HepG2 (cell line): ENCODE measurements at regions not wholly inside any gene's neighbourhood (a gene's known extent, or its start where the extent isn't known, plus 50 kb on each side); places are given as distances from the start of the nearest gene placed in this dataset.

Source experiments
- ATAC-seq: fragments of 200-7000 bp; cut with Tn5 transposase; 3 replicates; pipeline ENCODE4 v1.9.1; 2020; ENCODE audit warnings: mild to moderate bottlenecking, moderate library complexity
- BruUV-seq: library from RNA; stranded (reverse); fragments of 400-500 nt; replicated peaks from 2 replicates; lab custom pipeline; 2021; lab: Mats Ljungman, UMichigan
- CTCF ChIA-PET: fragments of 300-600 bp; formaldehyde crosslinking; extraction: SDS; loops from one replicate; lab custom pipeline; 2021; ENCODE audit warnings: low total read pairs, inconsistent platforms, low intra/inter-chr PET ratio; lab: Yijun Ruan, JAX
- POLR2A ChIA-PET: fragments of 350-600 bp; sonication (Branson Sonifier 250); formaldehyde crosslinking; loops from one replicate; lab custom pipeline; 2020; ENCODE audit warnings: antibody characterized with exemption, inconsistent platforms; lab: Yijun Ruan, JAX
- DNase-seq: peaks from one replicate; pipeline ENCODE4 v3.0.0-alpha.2; 2015; ENCODE audit warnings: low spot score
- FAIRE-seq: peaks from 3 replicates; lab custom pipeline; 2011; peaks lifted over from hg19 to GRCh38; lab: Jason Lieb, UNC
- H2AFZ ChIP-seq: one replicate; pipeline ENCODE4 v1.6.1; 2011; ENCODE audit warnings: low read length, inconsistent platforms
- H3K27ac ChIP-seq: fragments of 300-600 bp; 3 replicates; pipeline ENCODE4 v1.8.0; 2011; ENCODE audit warnings: mixed run types, mild to moderate bottlenecking, mixed read lengths, low read length, inconsistent platforms; ENCODE audit not compliant: insufficient read depth; ENCODE audit errors: extremely low read length
- H3K27me3 ChIP-seq, 2 experiments: fragments of 200-600 bp in 1 of 2; 2 replicates in 1 of 2; 3 replicates in 1 of 2; pipeline versions ENCODE4 v1.6.0 to v1.8.0; 2011; ENCODE audit warnings: low read length in 2 of 2, mild to moderate bottlenecking in 2 of 2, moderate library complexity in 2 of 2, inconsistent platforms in 1 of 2; ENCODE audit not compliant: insufficient read depth in 2 of 2, control insufficient read depth in 1 of 2
- H3K36me3 ChIP-seq, 2 experiments: fragments of 200-600 bp in 1 of 2; replicated peaks in 1 of 2; 2 replicates in 1 of 2; 3 replicates in 1 of 2; pipeline versions ENCODE4 v1.5.1 to v1.8.0; 2011; ENCODE audit warnings: low read length in 2 of 2, inconsistent platforms in 1 of 2; ENCODE audit not compliant: insufficient read depth in 2 of 2, control insufficient read depth in 1 of 2
- H3K4me1 ChIP-seq: 2 replicates; pipeline ENCODE4 v1.5.1; 2012; ENCODE audit warnings: low read length, inconsistent platforms; ENCODE audit not compliant: insufficient read depth
- H3K4me2 ChIP-seq: 2 replicates; pipeline ENCODE4 v1.6.0; 2011; ENCODE audit warnings: low read depth, low read length, inconsistent platforms
- H3K4me3 ChIP-seq, 3 experiments: fragments of 200-600 bp in 1 of 3; sonication (generic), shearing (Covaris generic) in 1 of 3; replicated peaks in 1 of 3; 2 replicates each; pipeline ENCODE4 v1.5.1; 2011 to 2016; ENCODE audit warnings: low read length in 3 of 3, inconsistent platforms in 2 of 3, low read depth in 2 of 3, mild to moderate bottlenecking in 2 of 3, control low read depth in 1 of 3, mixed read lengths in 1 of 3; ENCODE audit not compliant: insufficient read depth in 1 of 3
- H3K79me2 ChIP-seq: one replicate; pipeline ENCODE4 v1.6.1; 2011; ENCODE audit warnings: low read length, inconsistent platforms; ENCODE audit not compliant: insufficient read depth
- H3K9ac ChIP-seq: 2 replicates; pipeline ENCODE4 v1.6.0; 2011; ENCODE audit warnings: mild to moderate bottlenecking, low read depth, low read length, inconsistent platforms; ENCODE audit not compliant: insufficient read depth
- H3K9me3 ChIP-seq: 2 replicates; pipeline ENCODE4 v1.5.1; 2012; ENCODE audit warnings: mild to moderate bottlenecking, low read length
- H4K20me1 ChIP-seq: 2 replicates; pipeline ENCODE4 v1.6.0; 2011; ENCODE audit warnings: inconsistent platforms, mild to moderate bottlenecking, low read length, moderate library complexity; ENCODE audit not compliant: insufficient read depth
- FOXO1 ChIP-seq: sonication (generic); formaldehyde crosslinking; IDR thresholded peaks from 2 replicates; pipeline ENCODE4 v1.4.0; 2020; ENCODE audit warnings: missing genetic modification reagents
- POLR2AphosphoS2 ChIP-seq: IDR thresholded peaks from 2 replicates; pipeline ENCODE4 v1.6.1; 2011; ENCODE audit warnings: low read depth, low read length, improper control_type of control experiment
- SMAD9 ChIP-seq: sonication (generic); formaldehyde crosslinking; IDR thresholded peaks from 2 replicates; pipeline ENCODE4 v1.5.1; 2020; ENCODE audit warnings: mild to moderate bottlenecking, missing genetic modification reagents
- TOPORS ChIP-seq: sonication (generic); formaldehyde crosslinking; IDR thresholded peaks from 2 replicates; pipeline ENCODE4 v1.8.0; 2023; ENCODE audit warnings: mild to moderate bottlenecking, missing genetic modification reagents
- ZNF234 ChIP-seq: sonication (generic); formaldehyde crosslinking; conservative IDR thresholded peaks from 2 replicates; pipeline ENCODE4 v1.5.1; 2020; ENCODE audit warnings: mild to moderate bottlenecking, missing genetic modification reagents
- ZNF446 ChIP-seq: sonication (generic); formaldehyde crosslinking; IDR thresholded peaks from 2 replicates; pipeline ENCODE4 v1.5.0; 2020; ENCODE audit warnings: mild to moderate bottlenecking, missing genetic modification reagents
- WGBS: methylation state at CpG from one replicate; pipeline ENCODE4 v1.1.6; 2017; ENCODE audit warnings: low lambda C conversion rate; 5-methylcytosine and 5-hydroxymethylcytosine counted together
- in situ Hi-C: cut with HindIII; loops from 2 replicates; pipeline ENCODE4 v1.10.0; 2017; ENCODE audit warnings: low pct_unique_long_range_greater_than_20kb; ENCODE audit not compliant: extremely low pct_ligation_motif_present
- intact Hi-C: fragments of 100-400 bp; cut with micrococcal nuclease; formaldehyde crosslinking; loops from one replicate; pipeline ENCODE4 v1.10.0; 2022; ENCODE audit not compliant: unreplicated experiment
- TF ChIP-seq, protein P1 (sequence below): sonication (generic); formaldehyde crosslinking; IDR thresholded peaks from 2 replicates; pipeline ENCODE4 v1.4.0; 2020; ENCODE audit warnings: missing genetic modification reagents

DNA sequence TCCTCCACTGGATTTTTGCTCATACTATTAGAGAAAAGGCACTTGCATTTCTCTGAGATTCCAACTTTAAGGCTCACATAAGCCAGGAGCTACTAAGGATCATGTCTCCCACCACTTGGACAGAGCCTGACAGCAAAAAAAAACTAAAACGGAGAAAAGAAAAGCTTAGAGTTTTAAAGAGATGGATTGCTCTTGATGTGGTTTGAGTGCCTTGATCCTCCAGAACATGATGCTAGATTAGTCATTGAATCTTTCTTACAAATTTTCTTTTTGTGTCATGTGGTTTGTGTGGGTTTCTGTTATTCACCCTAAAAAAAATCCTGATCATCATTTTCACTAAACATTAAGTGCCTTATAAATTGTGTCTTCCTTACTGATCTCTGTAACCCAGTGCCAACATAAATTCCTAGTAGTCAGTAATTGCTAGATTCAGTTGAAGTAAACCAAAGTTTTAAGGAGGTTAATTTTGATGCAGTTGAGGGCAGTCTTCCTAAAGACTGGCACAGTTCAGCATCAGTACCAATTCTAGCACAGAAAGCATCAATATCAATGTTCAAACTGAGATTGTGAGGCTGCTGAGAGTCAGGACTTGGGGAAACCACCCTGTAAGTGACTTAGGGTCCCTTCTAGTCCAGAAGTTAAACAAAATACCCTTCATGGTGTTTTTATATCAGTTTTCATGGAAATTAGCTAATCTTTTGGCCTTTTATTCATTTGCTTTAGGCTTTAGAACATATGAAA, 206.3 kb downstream of the RAD51AP2 start:
- no peaks in the 10 kb centered on the region for H3K36me3 ChIP-seq
- H3K9ac ChIP-seq = no peak overlapping the region
- intact Hi-C loops (loop anchor here (5.0 kb wide), 1 partner anchor 260 kb away; no protein-coding TSS in a partner anchor), in situ Hi-C loops (loop anchor here (25.0 kb wide), 1 partner anchor 350 kb away; no protein-coding TSS in a partner anchor)
- ATAC-seq = no peak
- H3K27me3 ChIP-seq = no peaks in the 10 kb centered on the region; a peak in 1 of 5 replicates
- H3K9me3 ChIP-seq = no peaks in the 10 kb centered on the region
- H3K4me1 ChIP-seq = no peaks in the 10 kb centered on the region
- no peaks in the 10 kb centered on the region for H3K79me2 ChIP-seq
- H2AFZ ChIP-seq = no peak overlapping the region
- WGBS = 15% methylated on average over 1 of the region's 1 CpG
- H3K4me2 ChIP-seq = no peak overlapping the region
- TF ChIP-seq POLR2AphosphoS2 = no peak
- no peak for TF ChIP-seq FOXO1
- FAIRE-seq = no peak
- BruUV-seq = no TSS peak
- no peak overlapping the region for H3K4me3 ChIP-seq
- ChIA-PET CTCF (no interaction called here), POLR2A (no interaction called here)
- no peak overlapping the region for H3K27ac ChIP-seq
- no peaks in the 10 kb centered on the region for H4K20me1 ChIP-seq
- DNase-seq = no peak

DNA sequence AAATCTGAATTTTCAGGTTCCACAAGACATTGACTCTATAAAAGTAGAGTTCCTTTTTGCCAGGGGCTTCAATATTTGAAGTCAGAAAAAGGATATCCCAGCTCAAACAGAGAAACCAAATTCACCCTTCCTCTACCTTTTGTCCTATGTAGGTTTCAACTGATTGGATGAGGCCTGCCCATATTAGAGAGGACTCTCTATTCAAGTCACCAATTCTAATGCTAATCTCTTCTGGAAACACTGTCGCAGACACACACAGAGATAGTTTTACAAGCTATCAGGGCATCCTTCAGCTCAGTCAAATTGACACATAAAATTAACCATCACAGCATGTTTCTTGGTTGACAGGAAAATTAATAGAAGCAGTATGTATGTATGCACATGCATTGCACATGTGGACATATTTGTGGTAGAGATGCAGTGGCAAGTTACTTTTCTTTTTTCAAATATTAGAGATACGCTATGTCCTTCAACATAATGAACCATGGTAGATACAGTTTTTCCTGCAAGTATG, 207.1 kb downstream of the RAD51AP2 start:
- in situ Hi-C loops = loop anchor here (25.0 kb wide), 1 partner anchor 351 kb away; no protein-coding TSS in a partner anchor
- POLR2A ChIA-PET = no interaction called here
- FAIRE-seq = no peak
- Histone ChIP-seq H3K4me2 (no peak overlapping the region), H3K4me1 (peaks cover 6% of the 10 kb centered on the region), H3K4me3 (no peak overlapping the region), H2AFZ (no peak overlapping the region), H3K27me3 (no peaks in the 10 kb centered on the region; a peak in 1 of 5 replicates), H3K9me3 (no peaks in the 10 kb centered on the region), H3K36me3 (no peaks in the 10 kb centered on the region), H4K20me1 (no peaks in the 10 kb centered on the region), H3K79me2 (no peaks in the 10 kb centered on the region), H3K27ac (no peak overlapping the region), H3K9ac (no peak overlapping the region)
- no peak for TF ChIP-seq ZNF234 (CRISPR knock-in tag)
- TF ChIP-seq, protein P1, sequence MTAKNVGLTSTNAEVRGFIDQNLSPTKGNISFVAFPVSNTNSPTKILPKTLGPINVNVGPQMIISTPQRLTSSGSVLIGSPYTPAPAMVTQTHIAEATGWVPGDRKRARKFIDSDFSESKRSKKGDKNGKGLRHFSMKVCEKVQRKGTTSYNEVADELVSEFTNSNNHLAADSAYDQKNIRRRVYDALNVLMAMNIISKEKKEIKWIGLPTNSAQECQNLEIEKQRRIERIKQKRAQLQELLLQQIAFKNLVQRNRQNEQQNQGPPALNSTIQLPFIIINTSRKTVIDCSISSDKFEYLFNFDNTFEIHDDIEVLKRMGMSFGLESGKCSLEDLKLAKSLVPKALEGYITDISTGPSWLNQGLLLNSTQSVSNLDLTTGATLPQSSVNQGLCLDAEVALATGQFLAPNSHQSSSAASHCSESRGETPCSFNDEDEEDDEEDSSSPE (CRISPR knock-in tag) = no peak
- no peak for TF ChIP-seq SMAD9 (CRISPR knock-in tag)
- no peak for TF ChIP-seq ZNF446 (CRISPR knock-in tag)
- TF ChIP-seq TOPORS (CRISPR knock-in tag) = no peak
- no TSS peak for BruUV-seq
- WGBS = 68% methylated on average over 2 of the region's 2 CpGs
- no peak for DNase-seq
- intact Hi-C loops = loop anchor here (5.0 kb wide), 1 partner anchor 261 kb away; no protein-coding TSS in a partner anchor
- no peak for ATAC-seq
- CTCF ChIA-PET = interaction anchor here (2.3 kb wide), 1 partner anchor 538 kb away, joined by 18 read pairs; no protein-coding TSS in a partner anchor
